ENCODE measurements at regions not wholly inside any gene's neighbourhood (a gene's known extent, or its start where the extent isn't known, plus 50 kb on each side); places are given as distances from the start of the nearest gene placed in this dataset.

DNA sequence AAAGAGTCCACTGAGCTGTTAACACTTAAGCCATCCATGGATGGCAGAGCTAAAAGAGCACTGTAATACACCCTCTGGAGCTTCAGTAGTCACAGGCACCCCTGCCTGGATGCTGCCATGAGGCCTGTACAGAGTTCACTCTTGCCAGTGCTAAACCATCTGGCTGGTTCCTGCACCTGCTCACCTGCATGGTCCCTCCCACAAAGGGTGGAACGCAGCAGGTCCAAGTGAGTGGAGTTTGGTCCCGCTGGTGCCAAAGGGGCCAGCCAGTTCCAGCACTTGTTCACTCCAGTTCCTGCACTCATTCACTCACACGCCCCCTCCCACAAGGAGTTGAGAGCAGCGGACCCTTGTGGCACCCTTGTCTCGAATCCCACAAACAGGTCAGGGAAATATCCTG lies 503.5 kb downstream of the HACE1 start:
- no peak for DNase-seq
- TF ChIP-seq, protein P1, sequence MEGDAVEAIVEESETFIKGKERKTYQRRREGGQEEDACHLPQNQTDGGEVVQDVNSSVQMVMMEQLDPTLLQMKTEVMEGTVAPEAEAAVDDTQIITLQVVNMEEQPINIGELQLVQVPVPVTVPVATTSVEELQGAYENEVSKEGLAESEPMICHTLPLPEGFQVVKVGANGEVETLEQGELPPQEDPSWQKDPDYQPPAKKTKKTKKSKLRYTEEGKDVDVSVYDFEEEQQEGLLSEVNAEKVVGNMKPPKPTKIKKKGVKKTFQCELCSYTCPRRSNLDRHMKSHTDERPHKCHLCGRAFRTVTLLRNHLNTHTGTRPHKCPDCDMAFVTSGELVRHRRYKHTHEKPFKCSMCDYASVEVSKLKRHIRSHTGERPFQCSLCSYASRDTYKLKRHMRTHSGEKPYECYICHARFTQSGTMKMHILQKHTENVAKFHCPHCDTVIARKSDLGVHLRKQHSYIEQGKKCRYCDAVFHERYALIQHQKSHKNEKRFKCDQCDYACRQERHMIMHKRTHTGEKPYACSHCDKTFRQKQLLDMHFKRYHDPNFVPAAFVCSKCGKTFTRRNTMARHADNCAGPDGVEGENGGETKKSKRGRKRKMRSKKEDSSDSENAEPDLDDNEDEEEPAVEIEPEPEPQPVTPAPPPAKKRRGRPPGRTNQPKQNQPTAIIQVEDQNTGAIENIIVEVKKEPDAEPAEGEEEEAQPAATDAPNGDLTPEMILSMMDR (IDR thresholded peaks at IDR 0.05; ENCODE audit: partially characterized antibody, unreplicated experiment), result no peak
- no peaks in the 10 kb centered on the region for H3K4me1 Mint-ChIP-seq (ENCODE audit: low read depth, unreplicated experiment)
- H3K9me3 Mint-ChIP-seq (ENCODE audit: unreplicated experiment), result no peaks in the 10 kb centered on the region
- no peaks in the 10 kb centered on the region for H3K36me3 Mint-ChIP-seq (ENCODE audit: unreplicated experiment)
- H3K27ac Mint-ChIP-seq (ENCODE audit: unreplicated experiment), result no peak overlapping the region
- H3K4me3 Mint-ChIP-seq (ENCODE audit: unreplicated experiment), result no peak overlapping the region
- H3K27me3 Mint-ChIP-seq (ENCODE audit: unreplicated experiment), result no peaks in the 10 kb centered on the region

DNA sequence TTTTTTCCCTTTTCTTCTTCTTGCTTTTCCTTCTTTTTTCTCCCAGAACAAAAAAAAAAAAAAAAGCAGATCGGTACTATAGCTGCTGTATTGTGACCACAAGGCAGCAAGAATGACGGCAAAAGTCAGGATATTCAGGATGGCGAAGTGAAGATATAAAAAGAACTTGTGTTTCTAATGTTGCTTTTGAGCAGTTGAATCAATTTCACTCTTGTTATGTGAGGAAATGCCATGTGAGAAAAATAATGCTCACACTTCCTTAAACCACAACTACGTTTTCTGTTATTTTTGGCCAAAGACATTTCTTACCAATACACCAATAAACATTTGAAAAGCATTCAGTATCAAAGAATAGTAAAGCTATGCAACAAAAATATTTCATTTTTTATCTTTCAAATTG lies 510.5 kb downstream of the HACE1 start:
- Mint-ChIP-seq H3K36me3 (ENCODE audit: unreplicated experiment) (peaks cover 8% of the 10 kb centered on the region), H3K27ac (ENCODE audit: unreplicated experiment) (no peak overlapping the region), H3K27me3 (ENCODE audit: unreplicated experiment) (no peaks in the 10 kb centered on the region), H3K4me3 (ENCODE audit: unreplicated experiment) (no peak overlapping the region), H3K4me1 (ENCODE audit: low read depth, unreplicated experiment) (no peaks in the 10 kb centered on the region), H3K9me3 (ENCODE audit: unreplicated experiment) (peaks cover under 1% of the 10 kb centered on the region)
- TF ChIP-seq, protein P1 (IDR thresholded peaks at IDR 0.05; ENCODE audit: partially characterized antibody, unreplicated experiment), result no peak
- no peak for DNase-seq

DNA sequence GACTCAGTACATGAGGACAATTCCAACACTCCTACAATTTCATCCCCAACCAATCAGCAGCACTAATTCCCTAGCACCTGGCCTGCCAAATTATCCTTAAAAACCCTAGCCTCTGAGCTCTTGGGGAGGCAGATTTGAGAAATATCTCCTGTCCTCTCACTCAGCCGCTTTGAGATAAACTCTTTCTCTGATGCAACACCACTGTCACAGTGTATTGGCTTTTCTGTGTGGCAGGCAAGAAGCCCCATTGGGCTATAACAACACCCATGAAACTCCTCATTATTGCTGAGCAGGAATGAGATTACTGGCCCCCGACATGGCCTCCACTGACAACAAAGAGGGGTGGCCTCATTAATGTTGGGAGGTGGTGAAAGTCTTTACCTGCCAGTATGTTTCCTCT lies 515.5 kb downstream of the HACE1 start:
- Mint-ChIP-seq H3K4me1 (ENCODE audit: low read depth, unreplicated experiment) (no peaks in the 10 kb centered on the region), H3K9me3 (ENCODE audit: unreplicated experiment) (peaks cover 2% of the 10 kb centered on the region), H3K27me3 (ENCODE audit: unreplicated experiment) (no peaks in the 10 kb centered on the region), H3K4me3 (ENCODE audit: unreplicated experiment) (no peak overlapping the region), H3K36me3 (ENCODE audit: unreplicated experiment) (peaks cover 12% of the 10 kb centered on the region), H3K27ac (ENCODE audit: unreplicated experiment) (no peak overlapping the region)
- DNase-seq, result no peak
- TF ChIP-seq, protein P1 (IDR thresholded peaks at IDR 0.05; ENCODE audit: partially characterized antibody, unreplicated experiment), result no peak

DNA sequence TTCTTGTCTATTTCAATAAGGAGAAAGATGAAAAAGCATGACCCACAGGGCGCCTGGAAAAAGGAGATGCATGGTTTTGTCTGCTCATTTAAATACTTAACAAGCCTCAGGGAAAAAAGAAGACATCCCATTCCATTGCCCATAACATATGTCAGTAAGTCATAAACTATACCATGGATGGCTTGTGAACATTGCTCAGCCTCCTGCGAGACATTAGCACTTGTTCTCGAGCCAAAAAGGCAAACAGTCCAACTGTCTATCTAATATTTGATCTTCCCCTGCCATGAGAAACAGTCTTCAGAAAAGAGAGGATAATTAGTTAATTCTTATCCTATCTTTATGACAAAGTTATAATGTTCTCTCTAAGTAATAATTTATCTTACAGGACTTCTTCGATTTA lies 527.4 kb downstream of the HACE1 start:
- TF ChIP-seq, protein P1 (IDR thresholded peaks at IDR 0.05; ENCODE audit: partially characterized antibody, unreplicated experiment), result no peak
- no peak for DNase-seq
- Mint-ChIP-seq H3K4me3 (ENCODE audit: unreplicated experiment) (no peak overlapping the region), H3K9me3 (ENCODE audit: unreplicated experiment) (no peaks in the 10 kb centered on the region), H3K36me3 (ENCODE audit: unreplicated experiment) (no peaks in the 10 kb centered on the region), H3K27ac (ENCODE audit: unreplicated experiment) (no peak overlapping the region), H3K4me1 (ENCODE audit: low read depth, unreplicated experiment) (peaks cover 11% of the 10 kb centered on the region), H3K27me3 (ENCODE audit: unreplicated experiment) (no peaks in the 10 kb centered on the region)

DNA sequence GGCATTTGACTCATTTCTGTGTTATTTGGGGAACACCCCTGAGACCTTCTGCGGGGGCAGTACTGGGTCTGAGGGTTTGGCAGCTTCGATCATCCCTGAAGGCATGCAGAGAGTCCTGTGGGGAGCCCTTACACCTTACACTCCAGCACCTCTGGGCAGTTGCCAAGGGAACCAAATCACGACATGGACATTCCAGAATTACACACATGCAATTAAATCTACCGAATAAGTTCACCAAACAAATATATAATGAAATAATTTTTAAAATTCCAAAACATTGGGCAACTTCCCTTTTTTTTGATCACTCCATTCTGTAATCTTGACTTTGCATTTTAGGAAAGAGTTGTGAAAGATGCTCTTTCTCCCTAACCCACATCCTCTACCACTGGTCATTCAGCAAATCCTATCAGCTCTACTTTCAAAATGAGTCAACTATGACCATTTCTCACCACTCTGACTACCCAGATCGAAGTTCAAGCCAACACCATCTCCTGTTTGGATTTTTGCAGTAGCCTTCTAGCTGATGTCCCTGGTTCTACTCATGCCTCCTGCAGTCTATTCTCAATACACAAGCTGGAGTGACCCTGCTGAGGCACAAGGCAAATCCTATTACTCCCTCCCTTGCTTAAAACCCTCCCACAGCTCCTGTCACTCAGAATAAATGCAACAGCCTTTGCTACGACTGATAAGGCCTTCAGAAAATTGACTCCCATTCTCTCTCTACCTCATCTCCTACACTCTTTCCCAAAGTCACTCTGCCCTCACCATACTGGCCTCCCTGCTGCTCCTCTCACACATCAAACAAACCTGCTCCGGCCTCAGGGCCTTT lies 533.3 kb downstream of the HACE1 start:
- TF ChIP-seq, protein P1 (IDR thresholded peaks at IDR 0.05; ENCODE audit: partially characterized antibody, unreplicated experiment), result no peak
- no peaks in the 10 kb centered on the region for H3K4me1 Mint-ChIP-seq (ENCODE audit: low read depth, unreplicated experiment)
- no peak for DNase-seq
- H3K36me3 Mint-ChIP-seq (ENCODE audit: unreplicated experiment), result no peaks in the 10 kb centered on the region
- no peak overlapping the region for H3K4me3 Mint-ChIP-seq (ENCODE audit: unreplicated experiment)
- no peak overlapping the region for H3K27ac Mint-ChIP-seq (ENCODE audit: unreplicated experiment)
- no peaks in the 10 kb centered on the region for H3K9me3 Mint-ChIP-seq (ENCODE audit: unreplicated experiment)
- H3K27me3 Mint-ChIP-seq (ENCODE audit: unreplicated experiment), result no peaks in the 10 kb centered on the region

Measured in glutamatergic neuron (in vitro differentiated cells).